Progenitor cell of endocrine pancreas (in vitro differentiated cells): ENCODE measurements at regions not wholly inside any gene's neighbourhood (a gene's known extent, or its start where the extent isn't known, plus 50 kb on each side); places are given as distances from the start of the nearest gene placed in this dataset.

Experiments used
- DNase-seq: peaks from one replicate; pipeline ENCODE4 v3.0.0; 2021; ENCODE audit warnings: low spot score; ENCODE audit not compliant: unreplicated experiment
- H3K27ac Mint-ChIP-seq: 2 replicates; pipeline ENCODE4 v1.8.0; 2021; ENCODE audit warnings: mild to moderate bottlenecking, moderate library complexity, mixed read lengths
- H3K27me3 Mint-ChIP-seq: 2 replicates; pipeline ENCODE4 v1.8.0; 2021; ENCODE audit warnings: mixed read lengths
- H3K36me3 Mint-ChIP-seq: 2 replicates; pipeline ENCODE4 v1.8.0; 2022; ENCODE audit warnings: mixed read lengths; ENCODE audit not compliant: insufficient read depth
- H3K4me1 Mint-ChIP-seq: 2 replicates; pipeline ENCODE4 v1.8.0; 2021; ENCODE audit warnings: low read depth, mixed read lengths
- H3K4me3 Mint-ChIP-seq: 2 replicates; pipeline ENCODE4 v1.8.0; 2021; ENCODE audit warnings: low read depth, mild to moderate bottlenecking, moderate library complexity, mixed read lengths
- H3K9me3 Mint-ChIP-seq: 2 replicates; pipeline ENCODE4 v1.8.0; 2021; ENCODE audit warnings: low read depth, mixed read lengths
- CTCF ChIP-seq: fragments of 200-600 bp; sonication (generic); IDR thresholded peaks from one replicate; pipeline ENCODE4 v1.5.0; 2021; ENCODE audit warnings: antibody characterized with exemption, mild to moderate bottlenecking; ENCODE audit not compliant: unreplicated experiment

GRCh38 chr7:16123117-16123770 lies 298.1 kb downstream of the CRPPA start:
- Mint-ChIP-seq H3K27ac (no peak overlapping the region), H3K4me1 (peaks cover under 1% of the 10 kb centered on the region), H3K4me3 (no peak overlapping the region), H3K27me3 (no peaks in the 10 kb centered on the region), H3K36me3 (peaks cover 2% of the 10 kb centered on the region), H3K9me3 (peaks cover 4% of the 10 kb centered on the region)
- no peak for DNase-seq
- no peak for TF ChIP-seq CTCF

- peaks cover 2% of the 10 kb centered on the region for H3K36me3 Mint-ChIP-seq
- H3K27me3 Mint-ChIP-seq = no peaks in the 10 kb centered on the region
- H3K27ac Mint-ChIP-seq = no peak overlapping the region
These were observed 299.4 kb downstream of the CRPPA start for GRCh38 chr7:16121876-16122390.

GRCh38 chr7:16115374-16115773 lies 306.0 kb downstream of the CRPPA start:
- DNase-seq = no peak
- Mint-ChIP-seq H3K36me3 (peaks cover 3% of the 10 kb centered on the region), H3K27ac (no peak overlapping the region), H3K9me3 (peaks cover 32% of the 10 kb centered on the region), H3K4me1 (peaks cover 2% of the 10 kb centered on the region), H3K4me3 (no peak overlapping the region), H3K27me3 (no peaks in the 10 kb centered on the region)
- TF ChIP-seq CTCF = no peak

More at GRCh38 chr7:16121876-16122390, 299.4 kb downstream of the CRPPA start:
- Mint-ChIP-seq H3K4me3 (no peak overlapping the region), H3K4me1 (peaks cover 2% of the 10 kb centered on the region), H3K9me3 (peaks cover 4% of the 10 kb centered on the region)
- no peak for DNase-seq
- TF ChIP-seq CTCF = no peak

GRCh38 chr7:16114633-16115032 lies 306.7 kb downstream of the CRPPA start:
- no peak for TF ChIP-seq CTCF
- H3K27me3 Mint-ChIP-seq = no peaks in the 10 kb centered on the region
- H3K4me3 Mint-ChIP-seq = no peak overlapping the region
- no peak overlapping the region for H3K27ac Mint-ChIP-seq
- H3K4me1 Mint-ChIP-seq = peaks cover 2% of the 10 kb centered on the region
- H3K9me3 Mint-ChIP-seq = peaks cover 35% of the 10 kb centered on the region
- H3K36me3 Mint-ChIP-seq = peaks cover 3% of the 10 kb centered on the region
- no peak for DNase-seq

- Mint-ChIP-seq H3K4me1 (peaks cover 2% of the 10 kb centered on the region), H3K27ac (no peak overlapping the region), H3K36me3 (peaks cover 3% of the 10 kb centered on the region), H3K9me3 (peaks cover 41% of the 10 kb centered on the region), H3K27me3 (no peaks in the 10 kb centered on the region), H3K4me3 (no peak overlapping the region)
- no peak for DNase-seq
- TF ChIP-seq CTCF = no peak
These were observed 307.3 kb downstream of the CRPPA start for GRCh38 chr7:16114071-16114470.
